GM12878 (cell line): ENCODE measurements at regions not wholly inside any gene's neighbourhood (a gene's known extent, or its start where the extent isn't known, plus 50 kb on each side); places are given as distances from the start of the nearest gene placed in this dataset.

Experiments
- ATAC-seq: fragments of 200-7000 bp; cut with Tn5 transposase; 3 replicates; pipeline ENCODE4 v1.9.1; 2020; ENCODE audit warnings: mild to moderate bottlenecking, moderate library complexity
- BruUV-seq: library from RNA; stranded (reverse); fragments of 400-500 nt; replicated peaks from 2 replicates; lab custom pipeline; 2021; lab: Mats Ljungman, UMichigan
- CTCF ChIA-PET: fragments of 300-600 bp; sonication (Branson Sonifier 250); formaldehyde crosslinking; extraction: SDS; loops from one replicate; lab custom pipeline; 2021; ENCODE audit warnings: inconsistent platforms; lab: Yijun Ruan, JAX
- POLR2A ChIA-PET: fragments of 350-600 bp; formaldehyde crosslinking; extraction: SDS; loops from one replicate; lab custom pipeline; 2021; ENCODE audit warnings: inconsistent platforms; lab: Charles Lee
- RAD21 ChIA-PET: fragments of 300-600 bp; sonication (Branson Sonifier 250); formaldehyde crosslinking; loops from one replicate; lab custom pipeline; 2023; ENCODE audit warnings: antibody characterized with exemption; ENCODE audit not compliant: unreplicated experiment; lab: Charles Lee
- SMC1A ChIA-PET: fragments of 300-600 bp; sonication (Branson Sonifier 250); formaldehyde crosslinking; loops from one replicate; lab custom pipeline; 2023; ENCODE audit not compliant: unreplicated experiment, uncharacterized antibody; lab: Charles Lee
- DNase-seq: peaks from one replicate; pipeline ENCODE4 v3.0.0-alpha.2; 2011; ENCODE audit warnings: low read depth, low spot score
- FAIRE-seq: peaks from 3 replicates; lab custom pipeline; 2011; peaks lifted over from hg19 to GRCh38; lab: Jason Lieb, UNC
- H2AFZ ChIP-seq: 2 replicates; pipeline ENCODE4 v1.6.0; 2011; ENCODE audit warnings: low read depth, low read length, control low read depth; ENCODE audit not compliant: control insufficient read depth
- H3K27ac ChIP-seq: 2 replicates; pipeline ENCODE4 v1.5.1; 2011; ENCODE audit warnings: control low read depth; ENCODE audit not compliant: control insufficient read depth, insufficient read depth
- H3K27me3 ChIP-seq, 2 experiments: replicated peaks in 1 of 2; 2 replicates each; pipeline versions ENCODE4 v1.6.0 to v1.6.1; 2011; ENCODE audit warnings: low read length in 1 of 2; ENCODE audit not compliant: control insufficient read depth in 2 of 2, insufficient read depth in 2 of 2
- H3K36me3 ChIP-seq, 2 experiments: 2 replicates each; pipeline ENCODE4 v1.5.1; 2011; ENCODE audit warnings: low read length in 1 of 2; ENCODE audit not compliant: control insufficient read depth in 2 of 2, insufficient read depth in 2 of 2
- H3K4me1 ChIP-seq: 2 replicates; pipeline ENCODE4 v1.6.1; 2011; ENCODE audit warnings: mild to moderate bottlenecking, low read length, moderate library complexity, mixed read lengths; ENCODE audit not compliant: control insufficient read depth, insufficient read depth
- H3K4me2 ChIP-seq: 2 replicates; pipeline ENCODE4 v1.6.0; 2011; ENCODE audit warnings: control low read depth; ENCODE audit not compliant: control insufficient read depth, insufficient read depth
- H3K4me3 ChIP-seq: fragments of 200-600 bp; sonication (generic); 2 replicates; pipeline ENCODE4 v1.5.1; 2016
- H3K79me2 ChIP-seq: 2 replicates; pipeline ENCODE4 v1.6.0; 2011; ENCODE audit warnings: low read length; ENCODE audit not compliant: control insufficient read depth, insufficient read depth
- H3K9ac ChIP-seq: 2 replicates; pipeline ENCODE4 v1.8.0; 2011; ENCODE audit warnings: low read length, control low read depth, mixed read lengths; ENCODE audit not compliant: control insufficient read depth, insufficient read depth
- H3K9me3 ChIP-seq: replicated peaks from 3 replicates; pipeline ENCODE4 v1.5.1; 2011; ENCODE audit warnings: mild to moderate bottlenecking, low read length; ENCODE audit not compliant: control insufficient read depth, insufficient read depth
- H4K20me1 ChIP-seq: 2 replicates; pipeline ENCODE4 v1.6.0; 2011; ENCODE audit not compliant: control insufficient read depth, insufficient read depth
- WGBS: methylation state at CpG from one replicate; pipeline ENCODE4 v1.1.6; 2016; ENCODE audit warnings: low lambda C conversion rate; ENCODE audit not compliant: insufficient replicate concordance, insufficient coverage; ENCODE audit errors: missing lambda C conversion rate; 5-methylcytosine and 5-hydroxymethylcytosine counted together
- in situ Hi-C: fragments of 300-500 bp; cut with MboI; formaldehyde crosslinking; loops from 9 replicates; pipeline ENCODE4 v1.14.3; 2018; ENCODE audit warnings: mixed read lengths
- intact Hi-C: fragments of 100-400 bp; cut with micrococcal nuclease; formaldehyde crosslinking; loops from one replicate; pipeline ENCODE4 v1.14.2; 2022; ENCODE audit not compliant: unreplicated experiment
- TF ChIP-seq, protein P1 (sequence below): fragments of 450-650 bp; IDR thresholded peaks from 2 replicates; pipeline ENCODE4 v1.6.1; 2017; ENCODE audit warnings: mild to moderate bottlenecking, moderate library complexity

DNA sequence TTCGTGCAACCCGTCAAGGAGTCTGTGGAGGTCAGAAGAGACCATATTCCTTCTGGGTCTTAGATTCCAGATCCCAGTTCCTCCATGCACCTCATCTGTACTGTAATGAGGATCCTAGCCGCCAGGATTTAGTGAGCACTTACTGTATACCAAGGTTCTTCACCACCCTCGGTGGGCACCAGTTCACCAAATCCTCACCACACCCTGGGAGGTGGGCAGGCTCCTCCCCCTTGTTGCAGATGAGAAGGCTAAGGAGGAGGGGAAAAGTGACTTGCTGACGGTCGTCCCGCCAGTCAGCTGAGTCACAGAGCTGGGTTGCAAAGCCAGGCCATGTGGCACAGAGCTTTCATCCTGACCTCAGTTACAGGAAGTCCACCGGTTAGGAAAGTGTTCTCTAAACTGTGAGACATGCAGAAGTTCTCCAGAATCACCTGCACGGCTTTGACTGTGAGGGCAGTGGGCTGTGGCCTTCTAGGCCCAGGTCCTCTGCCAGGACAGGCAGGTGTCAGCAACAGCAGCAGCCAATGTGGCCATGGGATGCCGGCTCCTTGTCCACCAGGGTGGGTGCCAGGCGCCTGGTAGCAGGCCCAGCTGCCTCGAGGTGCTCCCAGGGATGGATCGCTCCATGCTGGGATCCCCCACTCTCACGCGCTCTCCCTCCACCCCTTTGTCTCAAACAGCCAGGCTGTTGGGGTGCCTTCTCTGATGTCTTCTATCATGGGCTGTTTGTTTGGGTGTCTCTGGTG is 240.3 kb upstream of the GSE1 start:
- ATAC-seq (no peak), DNase-seq (no peak), FAIRE-seq (no peak)
- Histone ChIP-seq H3K9me3 (no peaks in the 10 kb centered on the region), H3K4me1 (no peaks in the 10 kb centered on the region), H3K4me3 (no peak overlapping the region), H2AFZ (no peak overlapping the region), H3K36me3 (no peaks in the 10 kb centered on the region), H3K27ac (no peak overlapping the region), H3K9ac (no peak overlapping the region), H4K20me1 (no peaks in the 10 kb centered on the region), H3K79me2 (no peaks in the 10 kb centered on the region), H3K4me2 (no peak overlapping the region), H3K27me3 (peaks cover 0 to 1% of the 10 kb centered on the region in 2 experiments; a peak in 1 of 4 replicates)
- ChIA-PET CTCF (no interaction called here), SMC1A (interaction anchor here (0.9 to 1.0 kb wide), 2 partner anchors 14 to 64 kb away, joined by 3 read pairs; no protein-coding TSS in a partner anchor), RAD21 (no interaction called here), POLR2A (no interaction called here)
- TF ChIP-seq, protein P1, sequence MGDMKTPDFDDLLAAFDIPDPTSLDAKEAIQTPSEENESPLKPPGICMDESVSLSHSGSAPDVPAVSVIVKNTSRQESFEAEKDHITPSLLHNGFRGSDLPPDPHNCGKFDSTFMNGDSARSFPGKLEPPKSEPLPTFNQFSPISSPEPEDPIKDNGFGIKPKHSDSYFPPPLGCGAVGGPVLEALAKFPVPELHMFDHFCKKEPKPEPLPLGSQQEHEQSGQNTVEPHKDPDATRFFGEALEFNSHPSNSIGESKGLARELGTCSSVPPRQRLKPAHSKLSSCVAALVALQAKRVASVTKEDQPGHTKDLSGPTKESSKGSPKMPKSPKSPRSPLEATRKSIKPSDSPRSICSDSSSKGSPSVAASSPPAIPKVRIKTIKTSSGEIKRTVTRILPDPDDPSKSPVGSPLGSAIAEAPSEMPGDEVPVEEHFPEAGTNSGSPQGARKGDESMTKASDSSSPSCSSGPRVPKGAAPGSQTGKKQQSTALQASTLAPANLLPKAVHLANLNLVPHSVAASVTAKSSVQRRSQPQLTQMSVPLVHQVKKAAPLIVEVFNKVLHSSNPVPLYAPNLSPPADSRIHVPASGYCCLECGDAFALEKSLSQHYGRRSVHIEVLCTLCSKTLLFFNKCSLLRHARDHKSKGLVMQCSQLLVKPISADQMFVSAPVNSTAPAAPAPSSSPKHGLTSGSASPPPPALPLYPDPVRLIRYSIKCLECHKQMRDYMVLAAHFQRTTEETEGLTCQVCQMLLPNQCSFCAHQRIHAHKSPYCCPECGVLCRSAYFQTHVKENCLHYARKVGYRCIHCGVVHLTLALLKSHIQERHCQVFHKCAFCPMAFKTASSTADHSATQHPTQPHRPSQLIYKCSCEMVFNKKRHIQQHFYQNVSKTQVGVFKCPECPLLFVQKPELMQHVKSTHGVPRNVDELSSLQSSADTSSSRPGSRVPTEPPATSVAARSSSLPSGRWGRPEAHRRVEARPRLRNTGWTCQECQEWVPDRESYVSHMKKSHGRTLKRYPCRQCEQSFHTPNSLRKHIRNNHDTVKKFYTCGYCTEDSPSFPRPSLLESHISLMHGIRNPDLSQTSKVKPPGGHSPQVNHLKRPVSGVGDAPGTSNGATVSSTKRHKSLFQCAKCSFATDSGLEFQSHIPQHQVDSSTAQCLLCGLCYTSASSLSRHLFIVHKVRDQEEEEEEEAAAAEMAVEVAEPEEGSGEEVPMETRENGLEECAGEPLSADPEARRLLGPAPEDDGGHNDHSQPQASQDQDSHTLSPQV = no peak
- WGBS = 24% methylated on average over 15 of the region's 15 CpGs
- in situ Hi-C loops (no loop called here), intact Hi-C loops (no loop called here)
- no TSS peak for BruUV-seq
